GM23248 (cell line): ENCODE measurements at regions not wholly inside any gene's neighbourhood (a gene's known extent, or its start where the extent isn't known, plus 50 kb on each side); places are given as distances from the start of the nearest gene placed in this dataset.

Experiments used
- EZH2 ChIP-seq: fragments of 200-600 bp; sonication (generic); IDR thresholded peaks from 2 replicates; pipeline ENCODE4 v1.6.1; 2018; ENCODE audit warnings: antibody characterized with exemption, mild to moderate bottlenecking; ENCODE audit not compliant: insufficient read depth, poor library complexity, severe bottlenecking
- EZH2phosphoT487 ChIP-seq: fragments of 200-600 bp; sonication (generic); IDR thresholded peaks from 2 replicates; pipeline ENCODE4 v1.6.1; 2018; ENCODE audit warnings: antibody characterized with exemption, moderate library complexity, mild to moderate bottlenecking, low read depth; ENCODE audit not compliant: insufficient read depth

GRCh38 chr3:5458526-5458925, 271.0 kb downstream of the EDEM1 start:
- TF ChIP-seq EZH2phosphoT487 (no peak), EZH2 (no peak)
